Stimulated activated naive CD8-positive, alpha-beta T cell treated with anti-CD3 and anti-CD28 coated beads, Interleukin-15, amount 100 ng/mL, for 72 hours (primary cell): ENCODE measurements at regions not wholly inside any gene's neighbourhood (a gene's known extent, or its start where the extent isn't known, plus 50 kb on each side); places are given as distances from the start of the nearest gene placed in this dataset.

ENCODE experiments used
- ATAC-seq: fragments of 150-1000 bp; cut with Tn5 transposase; 2 replicates; pipeline ENCODE4 v1.10.0; 2021; ENCODE audit warnings: mild to moderate bottlenecking, moderate library complexity
- DNase-seq, 2 donors: peaks; one replicate each; pipeline ENCODE4 v3.0.0; 2021 to 2022
- H3K27ac Mint-ChIP-seq, 2 donors: one replicate each; pipeline ENCODE4 v1.8.0; 2022; ENCODE audit warnings: mild to moderate bottlenecking in 2 of 2, mixed read lengths in 2 of 2, moderate library complexity in 2 of 2
- H3K27me3 Mint-ChIP-seq: one replicate; pipeline ENCODE4 v1.8.0; 2022; ENCODE audit warnings: mixed read lengths
- H3K4me1 Mint-ChIP-seq: one replicate; pipeline ENCODE4 v1.8.0; 2022; ENCODE audit warnings: mild to moderate bottlenecking, mixed read lengths
- H3K4me3 Mint-ChIP-seq, 2 donors: one replicate each; pipeline ENCODE4 v1.8.0; 2022; ENCODE audit warnings: mild to moderate bottlenecking in 2 of 2, mixed read lengths in 2 of 2, moderate library complexity in 1 of 2
- H3K9me3 Mint-ChIP-seq, 2 donors: one replicate each; pipeline ENCODE4 v1.8.0; 2022; ENCODE audit warnings: mixed read lengths in 2 of 2

GRCh38 chr12:115213118-115213517, 529.1 kb upstream of the TBX3 start:
- Mint-ChIP-seq H3K27ac (no peak overlapping the region), H3K9me3 (peaks cover 7 to 17% of the 10 kb centered on the region in 2 donors), H3K4me3 (no peak overlapping the region), H3K27me3 (no peaks in the 10 kb centered on the region), H3K4me1 (no peaks in the 10 kb centered on the region)
- no peak for DNase-seq
- ATAC-seq: no peak

GRCh38 chr12:115212356-115212755, 528.4 kb upstream of the TBX3 start:
- Mint-ChIP-seq H3K9me3 (peaks cover 5 to 17% of the 10 kb centered on the region in 2 donors), H3K4me3 (no peak overlapping the region)

GRCh38 chr12:115210533-115211252, 526.7 kb upstream of the TBX3 start:
- Mint-ChIP-seq H3K27ac (no peak overlapping the region), H3K4me3 (no peak overlapping the region), H3K27me3 (no peaks in the 10 kb centered on the region)

More at GRCh38 chr12:115212356-115212755, 528.4 kb upstream of the TBX3 start:
- no peaks in the 10 kb centered on the region for H3K27me3 Mint-ChIP-seq
- H3K4me1 Mint-ChIP-seq: no peaks in the 10 kb centered on the region
- H3K27ac Mint-ChIP-seq: no peak overlapping the region
- ATAC-seq (no peak), DNase-seq (no peak)

GRCh38 chr12:115209230-115209629, 525.3 kb upstream of the TBX3 start:
- H3K4me1 Mint-ChIP-seq: no peaks in the 10 kb centered on the region
- H3K4me3 Mint-ChIP-seq: no peak overlapping the region
- H3K27me3 Mint-ChIP-seq: no peaks in the 10 kb centered on the region
- no peak for DNase-seq
- no peak for ATAC-seq
- H3K9me3 Mint-ChIP-seq: peaks cover 5 to 24% of the 10 kb centered on the region in 2 donors
- no peak overlapping the region for H3K27ac Mint-ChIP-seq

More at GRCh38 chr12:115210533-115211252, 526.7 kb upstream of the TBX3 start:
- Mint-ChIP-seq H3K4me1 (no peaks in the 10 kb centered on the region), H3K9me3 (peaks cover 5 to 24% of the 10 kb centered on the region in 2 donors)
- ATAC-seq: no peak
- no peak for DNase-seq

GRCh38 chr12:115208098-115208497, 524.1 kb upstream of the TBX3 start:
- H3K4me1 Mint-ChIP-seq: no peaks in the 10 kb centered on the region
- H3K9me3 Mint-ChIP-seq: peaks cover 5 to 24% of the 10 kb centered on the region in 2 donors
- no peak for DNase-seq
- no peak overlapping the region for H3K27ac Mint-ChIP-seq
- H3K4me3 Mint-ChIP-seq: no peak overlapping the region
- H3K27me3 Mint-ChIP-seq: no peaks in the 10 kb centered on the region
- no peak for ATAC-seq

GRCh38 chr12:115207216-115207915, 523.4 kb upstream of the TBX3 start:
- Mint-ChIP-seq H3K27ac (no peak overlapping the region), H3K9me3 (peaks cover 5 to 24% of the 10 kb centered on the region in 2 donors), H3K27me3 (no peaks in the 10 kb centered on the region), H3K4me3 (no peak overlapping the region), H3K4me1 (no peaks in the 10 kb centered on the region)
- no peak for DNase-seq
- ATAC-seq: no peak

GRCh38 chr12:115206801-115207200, 522.8 kb upstream of the TBX3 start:
- ATAC-seq (no peak), DNase-seq (no peak)
- Mint-ChIP-seq H3K4me3 (no peak overlapping the region), H3K27me3 (no peaks in the 10 kb centered on the region), H3K9me3 (peaks cover 5 to 18% of the 10 kb centered on the region in 2 donors), H3K27ac (no peak overlapping the region), H3K4me1 (no peaks in the 10 kb centered on the region)

GRCh38 chr12:115205755-115206308, 521.9 kb upstream of the TBX3 start:
- no peak overlapping the region for H3K27ac Mint-ChIP-seq
- ATAC-seq: no peak
- H3K4me3 Mint-ChIP-seq: no peak overlapping the region
- no peaks in the 10 kb centered on the region for H3K4me1 Mint-ChIP-seq
- peaks cover 5 to 11% of the 10 kb centered on the region in 2 donors for H3K9me3 Mint-ChIP-seq
- no peak for DNase-seq
- no peaks in the 10 kb centered on the region for H3K27me3 Mint-ChIP-seq

- ATAC-seq (no peak), DNase-seq (no peak)
- no peak overlapping the region for H3K27ac Mint-ChIP-seq
- H3K27me3 Mint-ChIP-seq: no peaks in the 10 kb centered on the region
- H3K4me1 Mint-ChIP-seq: no peaks in the 10 kb centered on the region
- H3K4me3 Mint-ChIP-seq: no peak overlapping the region
- H3K9me3 Mint-ChIP-seq: peaks cover 0 to 7% of the 10 kb centered on the region in 2 donors
These were observed 521.2 kb upstream of the TBX3 start for GRCh38 chr12:115204957-115205754.

GRCh38 chr12:115203701-115204100, 519.7 kb upstream of the TBX3 start:
- Mint-ChIP-seq H3K9me3 (peaks cover 0 to 7% of the 10 kb centered on the region in 2 donors), H3K4me3 (no peak overlapping the region), H3K4me1 (no peaks in the 10 kb centered on the region), H3K27me3 (no peaks in the 10 kb centered on the region), H3K27ac (no peak overlapping the region)
- no peak for DNase-seq
- no peak for ATAC-seq

- Mint-ChIP-seq H3K27ac (no peak overlapping the region), H3K4me1 (no peaks in the 10 kb centered on the region), H3K4me3 (no peak overlapping the region), H3K27me3 (no peaks in the 10 kb centered on the region), H3K9me3 (peaks cover 0 to 6% of the 10 kb centered on the region in 2 donors)
- DNase-seq (no peak), ATAC-seq (no peak)
These were observed 518.0 kb upstream of the TBX3 start for GRCh38 chr12:115201966-115202365.

- Mint-ChIP-seq H3K4me1 (no peaks in the 10 kb centered on the region), H3K9me3 (no peaks in the 10 kb centered on the region), H3K27ac (no peak overlapping the region), H3K27me3 (no peaks in the 10 kb centered on the region), H3K4me3 (no peak overlapping the region)
- DNase-seq (no peak), ATAC-seq (no peak)
These were observed 515.9 kb upstream of the TBX3 start for GRCh38 chr12:115199831-115200230.

- Mint-ChIP-seq H3K9me3 (peaks cover 0 to 11% of the 10 kb centered on the region in 2 donors), H3K27me3 (no peaks in the 10 kb centered on the region), H3K4me1 (no peaks in the 10 kb centered on the region), H3K27ac (no peak overlapping the region), H3K4me3 (no peak overlapping the region)
- DNase-seq (no peak), ATAC-seq (no peak)
These were observed 510.9 kb upstream of the TBX3 start for GRCh38 chr12:115194857-115195256.

GRCh38 chr12:115194448-115194847, 510.5 kb upstream of the TBX3 start:
- no peak overlapping the region for H3K27ac Mint-ChIP-seq
- no peaks in the 10 kb centered on the region for H3K27me3 Mint-ChIP-seq
- no peaks in the 10 kb centered on the region for H3K4me1 Mint-ChIP-seq
- DNase-seq (no peak), ATAC-seq (no peak)
- H3K4me3 Mint-ChIP-seq: no peak overlapping the region
- H3K9me3 Mint-ChIP-seq: peaks cover 0 to 11% of the 10 kb centered on the region in 2 donors

GRCh38 chr12:115191342-115191741, 507.4 kb upstream of the TBX3 start:
- no peaks in the 10 kb centered on the region for H3K4me1 Mint-ChIP-seq
- ATAC-seq (no peak), DNase-seq (no peak)
- no peak overlapping the region for H3K27ac Mint-ChIP-seq
- H3K4me3 Mint-ChIP-seq: no peak overlapping the region
- H3K9me3 Mint-ChIP-seq: peaks cover 0 to 17% of the 10 kb centered on the region in 2 donors
- no peaks in the 10 kb centered on the region for H3K27me3 Mint-ChIP-seq
